OCI-LY3 (cell line): ENCODE measurements at regions not wholly inside any gene's neighbourhood (a gene's known extent, or its start where the extent isn't known, plus 50 kb on each side); places are given as distances from the start of the nearest gene placed in this dataset.

Experiments
- CTCF ChIP-seq: fragments of 200-600, 300-600 bp; sonication (generic); IDR thresholded peaks from 2 replicates; pipeline ENCODE4 v1.5.1; 2014; ENCODE audit warnings: antibody characterized with exemption, low read length, low read depth
- EZH2phosphoT487 ChIP-seq: fragments of 200-600 bp; shearing (Covaris generic); IDR thresholded peaks from 2 replicates; pipeline ENCODE4 v1.6.1; 2018; ENCODE audit warnings: antibody characterized with exemption, mixed run types, low read depth

- TF ChIP-seq CTCF (no peak), EZH2phosphoT487 (no peak)
Measured at GRCh38 chrX:8887004-8887403, 85.8 kb upstream of the FAM9A start.
